Effector memory CD8-positive, alpha-beta T cell (primary cell): ENCODE measurements at regions not wholly inside any gene's neighbourhood (a gene's known extent, or its start where the extent isn't known, plus 50 kb on each side); places are given as distances from the start of the nearest gene placed in this dataset.

Experiments
- ATAC-seq: fragments of 150-1000 bp; cut with Tn5 transposase; replicated peaks from 2 replicates; pipeline ENCODE4 v1.10.0; 2021; ENCODE audit warnings: mild to moderate bottlenecking, moderate library complexity
- DNase-seq, 3 experiments: peaks; one replicate each; pipeline ENCODE4 v3.0.0; 2021
- H3K27ac Mint-ChIP-seq, 2 donors: one replicate each; pipeline ENCODE4 v1.8.0; 2022; ENCODE audit warnings: mild to moderate bottlenecking in 2 of 2, mixed read lengths in 2 of 2, moderate library complexity in 2 of 2
- H3K27me3 Mint-ChIP-seq, 2 donors: one replicate each; pipeline ENCODE4 v1.8.0; 2022; ENCODE audit warnings: mixed read lengths in 2 of 2
- H3K36me3 Mint-ChIP-seq: one replicate; pipeline ENCODE4 v1.8.0; 2022; ENCODE audit warnings: mild to moderate bottlenecking, moderate library complexity, mixed read lengths; ENCODE audit not compliant: insufficient read depth
- H3K4me1 Mint-ChIP-seq, 2 donors: one replicate each; pipeline ENCODE4 v1.8.0; 2022; ENCODE audit warnings: low read depth in 2 of 2, mixed read lengths in 2 of 2
- H3K4me3 Mint-ChIP-seq, 2 donors: one replicate each; pipeline ENCODE4 v1.8.0; 2022; ENCODE audit warnings: mild to moderate bottlenecking in 2 of 2, mixed read lengths in 2 of 2, moderate library complexity in 2 of 2
- H3K9me3 Mint-ChIP-seq, 2 donors: one replicate each; pipeline ENCODE4 v1.8.0; 2022; ENCODE audit warnings: mixed read lengths in 2 of 2

DNA sequence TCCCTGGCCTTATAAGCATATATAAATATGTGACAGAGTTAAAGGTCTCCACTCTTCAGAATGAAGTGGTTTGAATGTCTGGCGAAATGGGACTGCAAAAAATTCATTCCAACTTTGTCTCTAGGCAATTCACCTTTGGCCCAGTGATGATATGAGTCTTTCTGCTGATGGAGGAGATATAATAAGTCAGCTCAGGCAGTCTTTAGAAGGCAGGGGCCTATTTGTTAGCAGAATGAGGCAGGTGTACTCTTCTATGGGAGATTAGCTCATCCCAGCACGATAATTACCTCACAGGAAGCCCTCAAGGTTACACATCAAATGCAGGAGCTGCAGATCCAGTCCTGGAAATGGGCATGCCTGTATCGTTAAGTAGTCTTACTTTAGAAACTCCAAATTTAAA lies 300.5 kb downstream of the NR2F1-AS1 start:
- no peaks in the 10 kb centered on the region for H3K36me3 Mint-ChIP-seq
- H3K27ac Mint-ChIP-seq, result no peak overlapping the region
- H3K4me3 Mint-ChIP-seq, result no peak overlapping the region
- H3K27me3 Mint-ChIP-seq, result no peaks in the 10 kb centered on the region
- H3K4me1 Mint-ChIP-seq, result no peaks in the 10 kb centered on the region
- ATAC-seq (no peak), DNase-seq (no peak)
- peaks cover 0 to 2% of the 10 kb centered on the region in 2 donors for H3K9me3 Mint-ChIP-seq

DNA sequence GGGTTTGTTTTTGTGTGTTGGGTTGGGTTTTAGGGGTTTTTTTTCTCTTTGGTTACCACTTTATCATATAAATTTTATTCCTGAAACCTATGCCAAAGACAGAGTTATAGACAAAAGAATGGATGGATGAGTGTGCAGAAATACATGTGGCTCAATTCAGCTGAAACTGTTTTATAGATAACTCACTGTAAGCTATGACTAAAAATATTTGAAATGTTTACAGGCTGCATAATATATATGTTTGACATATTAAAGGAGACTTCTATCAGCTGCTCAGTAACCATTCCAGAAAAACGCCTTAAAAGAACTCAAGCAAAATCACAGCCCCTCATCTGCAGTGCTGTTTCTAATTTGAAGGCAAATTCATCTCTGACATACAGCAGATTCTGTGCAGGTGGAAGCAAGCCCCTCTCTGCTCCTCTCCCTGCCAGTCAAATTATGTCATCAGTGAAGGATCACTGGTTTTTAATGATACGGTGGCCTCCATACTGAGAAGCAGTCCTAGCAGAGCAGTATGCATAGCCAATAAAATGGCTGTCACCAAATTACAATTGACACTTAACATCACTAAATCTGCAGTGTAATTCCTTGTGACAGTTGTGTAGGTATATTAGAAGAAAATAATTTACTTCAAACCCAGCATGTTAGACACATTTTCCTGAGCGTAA lies 301.6 kb downstream of the NR2F1-AS1 start:
- Mint-ChIP-seq H3K27ac (no peak overlapping the region), H3K4me3 (no peak overlapping the region), H3K36me3 (no peaks in the 10 kb centered on the region), H3K9me3 (peaks cover 0 to 2% of the 10 kb centered on the region in 2 donors), H3K27me3 (no peaks in the 10 kb centered on the region), H3K4me1 (no peaks in the 10 kb centered on the region)
- ATAC-seq, result no peak
- DNase-seq, result no peak

DNA sequence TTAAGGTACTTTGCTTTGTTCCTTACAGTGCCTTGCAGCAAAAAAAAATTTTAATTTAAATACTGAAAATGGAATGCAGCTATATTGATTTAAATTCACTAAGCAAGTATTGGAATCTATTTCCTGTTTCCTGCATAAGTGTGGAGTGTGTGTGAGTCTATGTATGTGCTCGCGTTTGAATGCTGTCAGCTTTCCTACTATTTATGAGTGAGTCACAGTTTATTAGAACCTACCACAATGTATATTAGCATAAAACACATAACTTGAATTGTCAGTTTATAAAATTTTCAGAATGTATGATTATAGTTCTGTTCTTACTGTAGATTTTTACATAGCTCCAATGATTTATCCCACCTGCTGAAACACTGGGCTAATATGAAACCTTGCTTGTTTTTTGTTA lies 302.1 kb downstream of the NR2F1-AS1 start:
- H3K4me3 Mint-ChIP-seq, result no peak overlapping the region
- no peaks in the 10 kb centered on the region for H3K4me1 Mint-ChIP-seq
- peaks cover 0 to 2% of the 10 kb centered on the region in 2 donors for H3K9me3 Mint-ChIP-seq
- no peak overlapping the region for H3K27ac Mint-ChIP-seq
- no peaks in the 10 kb centered on the region for H3K36me3 Mint-ChIP-seq
- ATAC-seq, result no peak
- H3K27me3 Mint-ChIP-seq, result no peaks in the 10 kb centered on the region
- no peak for DNase-seq

DNA sequence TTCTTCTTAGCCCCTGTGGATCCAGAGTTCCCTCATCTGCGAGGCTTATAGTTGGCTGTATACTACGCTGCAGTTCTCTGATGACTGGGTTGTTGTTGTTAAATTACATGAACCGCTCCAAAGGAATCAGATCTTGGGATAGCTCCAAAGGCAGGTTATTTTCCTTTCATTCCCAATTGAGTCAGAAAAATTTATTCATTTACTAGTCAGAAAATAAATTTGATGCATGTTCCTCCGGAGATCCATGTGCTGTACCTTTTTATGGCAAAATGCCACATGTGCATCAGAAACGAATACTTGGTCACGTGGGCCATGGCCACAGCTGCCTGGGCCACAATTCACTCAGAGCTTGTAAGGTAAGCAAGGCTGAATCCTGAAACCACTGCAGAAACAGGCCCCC lies 304.0 kb downstream of the NR2F1-AS1 start:
- peaks cover 0 to 2% of the 10 kb centered on the region in 2 donors for H3K9me3 Mint-ChIP-seq
- no peaks in the 10 kb centered on the region for H3K4me1 Mint-ChIP-seq
- DNase-seq (no peak), ATAC-seq (no peak)
- H3K4me3 Mint-ChIP-seq, result no peak overlapping the region
- no peaks in the 10 kb centered on the region for H3K36me3 Mint-ChIP-seq
- no peaks in the 10 kb centered on the region for H3K27me3 Mint-ChIP-seq
- no peak overlapping the region for H3K27ac Mint-ChIP-seq

DNA sequence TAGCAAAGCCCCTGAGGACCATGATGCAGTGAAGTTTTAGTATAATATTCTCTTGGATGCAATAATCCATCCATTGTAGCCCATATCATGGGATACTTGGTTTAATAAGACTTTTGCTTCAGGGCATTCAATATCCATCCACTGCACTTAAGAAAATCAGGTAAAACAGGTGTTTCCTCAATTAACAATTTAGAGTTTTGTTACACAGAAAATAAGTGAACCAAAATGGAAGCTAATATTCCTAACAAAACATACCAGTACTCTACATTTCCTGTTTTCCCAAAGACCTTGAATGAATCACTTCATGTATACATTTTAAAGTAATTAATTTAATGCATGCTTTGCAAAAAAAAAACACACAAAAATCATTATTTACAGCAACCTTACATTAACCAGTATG lies 305.6 kb downstream of the NR2F1-AS1 start:
- ATAC-seq, result no peak
- H3K4me1 Mint-ChIP-seq, result no peaks in the 10 kb centered on the region
- H3K27me3 Mint-ChIP-seq, result no peaks in the 10 kb centered on the region
- H3K4me3 Mint-ChIP-seq, result no peak overlapping the region
- H3K9me3 Mint-ChIP-seq, result peaks cover 0 to 4% of the 10 kb centered on the region in 2 donors
- H3K36me3 Mint-ChIP-seq, result no peaks in the 10 kb centered on the region
- H3K27ac Mint-ChIP-seq, result no peak overlapping the region
- DNase-seq, result no peak

DNA sequence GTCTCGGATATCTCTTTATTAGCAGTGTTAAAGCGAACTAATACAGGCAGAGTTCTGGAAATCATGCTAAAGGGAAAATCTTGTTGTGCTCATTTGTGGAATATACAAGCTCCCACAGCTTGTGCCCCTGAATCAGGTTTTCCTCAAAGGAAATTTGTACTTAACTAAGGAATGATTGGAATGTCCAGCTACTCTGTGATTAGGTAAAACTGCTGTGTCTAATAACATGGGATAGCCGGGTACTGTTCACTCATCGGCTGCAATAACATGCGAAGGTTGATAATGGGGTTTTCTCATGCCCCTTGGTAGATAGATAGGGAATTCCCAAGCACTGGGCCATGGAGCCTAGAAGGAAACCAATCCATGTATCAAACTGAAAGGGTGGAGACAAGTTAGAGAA lies 306.7 kb downstream of the NR2F1-AS1 start:
- no peaks in the 10 kb centered on the region for H3K27me3 Mint-ChIP-seq
- H3K4me3 Mint-ChIP-seq, result no peak overlapping the region
- H3K4me1 Mint-ChIP-seq, result no peaks in the 10 kb centered on the region
- H3K27ac Mint-ChIP-seq, result no peak overlapping the region
- peaks cover 0 to 4% of the 10 kb centered on the region in 2 donors for H3K9me3 Mint-ChIP-seq
- H3K36me3 Mint-ChIP-seq, result no peaks in the 10 kb centered on the region
- no peak for ATAC-seq
- DNase-seq, result no peak

DNA sequence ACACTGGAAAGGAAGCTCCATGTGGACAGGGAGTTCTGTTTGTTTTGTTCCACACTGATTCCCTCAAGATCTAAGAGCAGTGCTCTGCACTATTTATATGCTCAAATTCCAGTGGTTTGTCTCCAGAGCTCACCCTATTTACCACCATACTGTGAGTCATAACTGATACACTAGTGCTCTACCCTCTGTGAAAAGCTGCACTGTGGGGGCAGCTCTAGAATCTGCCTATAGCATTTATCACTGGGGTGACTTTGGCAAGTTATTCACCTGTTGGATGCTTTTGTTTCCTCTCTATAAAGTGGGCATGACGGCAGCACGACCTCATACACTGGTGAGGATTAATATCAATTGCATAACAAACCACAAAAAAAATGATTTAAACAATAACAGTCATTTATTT lies 307.8 kb downstream of the NR2F1-AS1 start:
- no peak overlapping the region for H3K4me3 Mint-ChIP-seq
- H3K27ac Mint-ChIP-seq, result no peak overlapping the region
- DNase-seq (no peak), ATAC-seq (no peak)
- no peaks in the 10 kb centered on the region for H3K27me3 Mint-ChIP-seq
- H3K4me1 Mint-ChIP-seq, result no peaks in the 10 kb centered on the region
- H3K9me3 Mint-ChIP-seq, result peaks cover 0 to 7% of the 10 kb centered on the region in 2 donors
- no peaks in the 10 kb centered on the region for H3K36me3 Mint-ChIP-seq

DNA sequence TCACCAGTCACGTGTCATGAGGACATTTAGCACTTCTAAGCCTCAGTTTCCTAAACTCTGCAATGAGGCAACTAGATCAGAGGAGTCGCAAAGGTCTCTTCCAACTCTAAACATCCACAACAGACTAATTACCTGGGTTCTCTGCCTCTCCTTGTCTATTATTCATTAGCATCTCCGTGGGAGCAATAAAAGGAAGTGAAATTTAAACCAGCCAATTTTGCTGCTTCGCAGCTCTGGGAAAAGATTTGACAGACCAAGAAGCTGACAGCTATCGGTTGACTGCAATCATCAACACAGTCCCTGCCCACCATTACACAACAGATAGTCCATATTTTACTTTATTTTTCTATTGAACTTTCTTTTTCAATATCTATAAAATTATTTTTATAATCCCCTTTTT lies 308.9 kb downstream of the NR2F1-AS1 start:
- Mint-ChIP-seq H3K4me1 (no peaks in the 10 kb centered on the region), H3K27me3 (no peaks in the 10 kb centered on the region), H3K36me3 (no peaks in the 10 kb centered on the region), H3K4me3 (no peak overlapping the region), H3K9me3 (peaks cover 0 to 7% of the 10 kb centered on the region in 2 donors), H3K27ac (no peak overlapping the region)
- no peak for DNase-seq
- no peak for ATAC-seq

DNA sequence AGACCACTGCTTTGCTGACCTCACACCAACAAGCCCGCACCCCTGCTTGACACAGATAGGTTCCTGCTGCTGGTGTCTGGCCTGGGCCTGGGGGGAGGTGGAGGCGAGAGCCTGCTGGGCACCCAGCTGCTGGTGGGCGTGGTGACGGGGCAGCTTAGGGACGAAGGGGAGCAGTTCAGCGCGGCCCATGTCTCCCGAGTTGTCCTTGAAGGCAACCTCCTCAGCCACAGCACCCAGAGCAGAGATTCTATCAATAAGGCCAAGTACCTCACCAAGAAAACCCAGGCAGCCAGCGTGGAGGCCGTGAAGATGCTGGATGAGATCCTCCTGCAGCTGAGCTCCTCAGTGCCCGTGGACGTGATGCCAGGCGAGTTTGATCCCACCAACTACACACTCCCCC lies 313.3 kb downstream of the NR2F1-AS1 start:
- no peaks in the 10 kb centered on the region for H3K27me3 Mint-ChIP-seq
- H3K36me3 Mint-ChIP-seq, result no peaks in the 10 kb centered on the region
- no peak for DNase-seq
- H3K27ac Mint-ChIP-seq, result no peak overlapping the region
- ATAC-seq, result no peak
- H3K9me3 Mint-ChIP-seq, result peaks cover 0 to 7% of the 10 kb centered on the region in 2 donors
- H3K4me3 Mint-ChIP-seq, result no peak overlapping the region
- no peaks in the 10 kb centered on the region for H3K4me1 Mint-ChIP-seq

DNA sequence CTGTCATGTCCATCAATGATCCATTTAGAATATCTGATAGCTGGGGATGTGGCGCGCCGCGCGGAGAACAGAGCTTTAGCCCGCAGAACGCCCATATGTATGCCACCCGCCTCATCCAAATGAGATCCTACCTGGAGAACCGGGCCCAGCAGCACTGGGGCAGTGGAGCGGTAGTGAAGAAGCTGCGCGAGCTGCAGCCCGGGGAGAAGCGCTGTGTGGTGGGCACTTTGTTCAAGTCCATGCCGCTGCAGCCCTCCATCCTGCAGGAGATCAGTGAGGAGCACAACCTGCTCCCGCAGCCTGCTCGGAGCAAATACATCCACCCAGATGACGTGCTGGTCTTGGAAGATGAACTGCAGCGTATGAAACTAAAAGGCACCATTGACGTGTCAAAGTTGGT lies 313.7 kb downstream of the NR2F1-AS1 start:
- H3K4me3 Mint-ChIP-seq, result no peak overlapping the region
- H3K27me3 Mint-ChIP-seq, result no peaks in the 10 kb centered on the region
- no peaks in the 10 kb centered on the region for H3K36me3 Mint-ChIP-seq
- peaks cover 0 to 7% of the 10 kb centered on the region in 2 donors for H3K9me3 Mint-ChIP-seq
- H3K27ac Mint-ChIP-seq, result no peak overlapping the region
- no peaks in the 10 kb centered on the region for H3K4me1 Mint-ChIP-seq
- no peak for ATAC-seq
- DNase-seq, result no peak

DNA sequence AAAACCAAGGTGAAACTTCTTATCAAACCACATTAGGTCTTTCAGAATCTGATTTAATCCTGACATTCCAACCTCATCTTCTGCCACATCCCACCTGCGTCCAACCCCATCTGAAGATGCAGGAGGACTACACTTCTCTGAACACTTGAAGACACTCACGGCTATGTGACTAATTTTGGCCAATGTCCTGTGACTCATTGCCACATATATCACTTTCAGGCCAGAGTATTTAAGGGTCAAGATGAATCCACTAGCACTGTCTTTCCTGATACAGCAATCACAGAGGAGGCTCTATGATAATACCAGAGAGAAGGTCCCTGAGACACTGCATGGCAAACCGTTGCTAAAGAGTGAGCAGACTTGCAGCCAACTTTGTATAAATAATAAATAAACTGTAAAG lies 323.4 kb downstream of the NR2F1-AS1 start:
- Mint-ChIP-seq H3K27me3 (no peaks in the 10 kb centered on the region), H3K27ac (no peak overlapping the region), H3K9me3 (peaks cover 6 to 8% of the 10 kb centered on the region in 2 donors), H3K4me1 (no peaks in the 10 kb centered on the region), H3K4me3 (no peak overlapping the region), H3K36me3 (no peaks in the 10 kb centered on the region)
- ATAC-seq, result no peak
- DNase-seq, result no peak

DNA sequence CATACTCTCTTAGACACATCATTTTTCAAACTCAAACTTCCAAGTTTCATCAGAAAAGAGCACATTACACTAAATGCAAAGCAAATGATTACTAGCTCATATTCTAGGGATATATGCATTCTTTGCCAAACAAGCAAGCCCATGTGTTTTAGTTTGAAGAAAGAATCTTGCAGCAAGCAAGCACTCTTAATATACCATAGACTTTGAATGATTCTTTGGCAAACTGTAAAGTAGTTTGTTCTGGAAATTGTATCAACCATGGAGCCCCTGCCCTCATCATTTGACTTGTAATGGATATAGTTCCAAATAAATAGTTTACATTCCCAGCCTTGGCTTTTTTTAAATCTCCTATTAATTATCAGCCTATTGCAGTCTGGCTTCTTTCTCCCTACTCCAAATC lies 325.2 kb downstream of the NR2F1-AS1 start:
- Mint-ChIP-seq H3K9me3 (peaks cover 6 to 11% of the 10 kb centered on the region in 2 donors), H3K36me3 (no peaks in the 10 kb centered on the region), H3K27me3 (no peaks in the 10 kb centered on the region), H3K27ac (no peak overlapping the region), H3K4me3 (no peak overlapping the region), H3K4me1 (no peaks in the 10 kb centered on the region)
- DNase-seq (no peak), ATAC-seq (no peak)

DNA sequence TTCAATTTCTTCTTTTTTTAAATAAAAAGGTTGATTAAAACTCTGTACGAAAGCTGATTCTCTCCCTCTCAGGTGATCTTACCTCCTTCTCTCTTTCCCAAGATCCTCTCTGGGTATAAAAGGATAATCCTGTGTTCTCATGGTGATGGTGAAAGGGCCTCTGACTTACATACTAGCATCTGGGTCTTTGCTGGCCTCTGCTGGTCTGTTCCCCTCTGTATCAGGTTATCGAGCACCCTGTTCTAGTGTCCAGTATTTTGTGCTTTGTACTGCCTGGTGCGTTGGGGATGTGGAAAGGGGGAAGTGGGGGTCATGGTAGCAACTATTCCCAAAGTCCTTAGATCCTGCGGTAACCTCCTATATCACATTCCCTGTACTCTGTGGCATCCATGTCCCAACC lies 328.9 kb downstream of the NR2F1-AS1 start:
- ATAC-seq (no peak), DNase-seq (no peak)
- Mint-ChIP-seq H3K36me3 (no peaks in the 10 kb centered on the region), H3K4me3 (no peak overlapping the region), H3K9me3 (peaks cover 6% of the 10 kb centered on the region in 2 donors), H3K4me1 (no peaks in the 10 kb centered on the region), H3K27ac (no peak overlapping the region), H3K27me3 (no peaks in the 10 kb centered on the region)

DNA sequence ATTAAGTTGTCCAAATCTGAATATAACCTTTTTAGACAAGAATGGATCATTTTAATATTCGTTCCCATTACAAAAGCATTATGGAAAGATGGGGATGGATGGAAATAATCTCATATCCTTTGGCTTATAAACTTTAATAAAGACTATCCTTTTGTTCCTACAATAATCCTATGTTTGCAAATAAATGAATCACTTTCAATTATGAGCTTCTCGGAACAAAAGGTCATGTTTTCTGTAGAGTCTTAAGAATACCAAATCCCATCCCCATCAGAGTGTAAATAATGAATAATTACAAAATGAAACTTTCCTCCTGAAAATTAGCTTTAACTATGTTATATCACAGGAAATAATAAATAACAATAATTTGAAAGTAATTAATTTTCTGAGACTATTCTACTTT lies 329.7 kb downstream of the NR2F1-AS1 start:
- DNase-seq, result no peak
- H3K4me1 Mint-ChIP-seq, result no peaks in the 10 kb centered on the region

DNA sequence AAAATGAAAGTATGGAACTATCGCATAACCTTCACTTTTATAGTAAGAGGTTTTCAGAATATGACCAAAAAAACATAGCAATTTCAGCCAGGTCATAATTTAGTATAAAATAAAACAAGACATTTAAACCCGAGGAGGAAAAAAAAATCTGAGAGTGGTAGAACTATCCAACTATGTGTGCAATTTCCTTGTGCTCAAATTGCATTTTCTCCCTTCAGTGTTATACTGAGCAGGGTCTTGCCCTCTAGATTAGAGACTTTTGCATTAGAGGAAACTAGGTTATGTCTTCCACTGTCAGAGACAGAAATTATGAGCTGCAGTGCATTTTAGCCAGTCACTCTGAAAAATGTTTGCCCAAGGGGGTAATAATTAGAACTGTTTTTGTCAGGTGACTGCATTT lies 330.6 kb downstream of the NR2F1-AS1 start:
- no peaks in the 10 kb centered on the region for H3K4me1 Mint-ChIP-seq
- no peaks in the 10 kb centered on the region for H3K36me3 Mint-ChIP-seq
- H3K27me3 Mint-ChIP-seq, result no peaks in the 10 kb centered on the region
- ATAC-seq (no peak), DNase-seq (no peak)
- H3K9me3 Mint-ChIP-seq, result peaks cover 0 to 6% of the 10 kb centered on the region in 2 donors
- no peak overlapping the region for H3K27ac Mint-ChIP-seq
- H3K4me3 Mint-ChIP-seq, result no peak overlapping the region

More for the DNA sequence above, 329.7 kb downstream of the NR2F1-AS1 start:
- Mint-ChIP-seq H3K27me3 (no peaks in the 10 kb centered on the region), H3K4me3 (no peak overlapping the region), H3K36me3 (no peaks in the 10 kb centered on the region), H3K9me3 (peaks cover under 1 to 6% of the 10 kb centered on the region in 2 donors), H3K27ac (no peak overlapping the region)
- ATAC-seq, result no peak
